ENCODE measurements at regions not wholly inside any gene's neighbourhood (a gene's known extent, or its start where the extent isn't known, plus 50 kb on each side); places are given as distances from the start of the nearest gene placed in this dataset.

- TF ChIP-seq, protein P1, sequence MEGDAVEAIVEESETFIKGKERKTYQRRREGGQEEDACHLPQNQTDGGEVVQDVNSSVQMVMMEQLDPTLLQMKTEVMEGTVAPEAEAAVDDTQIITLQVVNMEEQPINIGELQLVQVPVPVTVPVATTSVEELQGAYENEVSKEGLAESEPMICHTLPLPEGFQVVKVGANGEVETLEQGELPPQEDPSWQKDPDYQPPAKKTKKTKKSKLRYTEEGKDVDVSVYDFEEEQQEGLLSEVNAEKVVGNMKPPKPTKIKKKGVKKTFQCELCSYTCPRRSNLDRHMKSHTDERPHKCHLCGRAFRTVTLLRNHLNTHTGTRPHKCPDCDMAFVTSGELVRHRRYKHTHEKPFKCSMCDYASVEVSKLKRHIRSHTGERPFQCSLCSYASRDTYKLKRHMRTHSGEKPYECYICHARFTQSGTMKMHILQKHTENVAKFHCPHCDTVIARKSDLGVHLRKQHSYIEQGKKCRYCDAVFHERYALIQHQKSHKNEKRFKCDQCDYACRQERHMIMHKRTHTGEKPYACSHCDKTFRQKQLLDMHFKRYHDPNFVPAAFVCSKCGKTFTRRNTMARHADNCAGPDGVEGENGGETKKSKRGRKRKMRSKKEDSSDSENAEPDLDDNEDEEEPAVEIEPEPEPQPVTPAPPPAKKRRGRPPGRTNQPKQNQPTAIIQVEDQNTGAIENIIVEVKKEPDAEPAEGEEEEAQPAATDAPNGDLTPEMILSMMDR (IDR thresholded peaks at IDR 0.05 in 8 of 11, conservative IDR thresholded peaks at IDR 0.05 in 3 of 11), result no peak
- TF ChIP-seq POLR2AphosphoS5 (IDR thresholded peaks at IDR 0.05) (no peak), POLR2A (IDR thresholded peaks at IDR 0.05) (no peak)
These were observed 569.8 kb downstream of the VGLL3 start for GRCh38 chr3:86420990-86421739.
